ES-I3 (cell line): ENCODE measurements at regions not wholly inside any gene's neighbourhood (a gene's known extent, or its start where the extent isn't known, plus 50 kb on each side); places are given as distances from the start of the nearest gene placed in this dataset.

ENCODE experiments used
- H3K36me3 ChIP-seq: 2 replicates; pipeline ENCODE4 v1.6.1; 2013; ENCODE audit warnings: mild to moderate bottlenecking, low read length, control low read depth, moderate library complexity; ENCODE audit not compliant: insufficient read depth
- H3K4me1 ChIP-seq: 2 replicates; pipeline ENCODE4 v1.6.1; 2013; ENCODE audit warnings: mild to moderate bottlenecking, control low read depth, low read length; ENCODE audit not compliant: insufficient read depth
- H3K9ac ChIP-seq: 2 replicates; pipeline ENCODE4 v1.6.1; 2013; ENCODE audit warnings: low read depth, mild to moderate bottlenecking, low read length, moderate library complexity
- H3K9me3 ChIP-seq: 2 replicates; pipeline ENCODE4 v1.6.1; 2013; ENCODE audit warnings: mild to moderate bottlenecking, low read length, moderate library complexity; ENCODE audit not compliant: control insufficient read depth, insufficient read depth

DNA sequence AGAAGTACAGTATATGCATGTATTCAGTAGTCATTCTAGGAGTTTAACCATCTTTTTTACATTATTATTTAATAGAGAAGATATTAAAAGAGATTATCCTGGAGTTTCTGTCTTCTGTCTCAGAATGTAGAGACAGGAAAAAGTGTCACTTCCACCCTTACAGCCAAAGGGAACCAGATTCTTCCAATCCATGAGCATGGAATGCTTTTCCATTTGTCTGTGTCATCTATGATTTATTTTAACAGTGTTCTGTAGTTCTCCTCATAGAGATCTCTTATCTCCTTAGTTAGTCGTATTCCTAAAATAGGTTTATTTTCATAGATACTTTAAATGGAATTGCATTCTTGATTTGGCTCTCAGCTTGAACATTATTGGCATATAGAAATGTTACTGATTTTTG lies 959.5 kb upstream of the PIK3C3 start:
- Histone ChIP-seq H3K4me1 (no peaks in the 10 kb centered on the region), H3K36me3 (no peaks in the 10 kb centered on the region), H3K9me3 (no peaks in the 10 kb centered on the region), H3K9ac (no peak overlapping the region)

DNA sequence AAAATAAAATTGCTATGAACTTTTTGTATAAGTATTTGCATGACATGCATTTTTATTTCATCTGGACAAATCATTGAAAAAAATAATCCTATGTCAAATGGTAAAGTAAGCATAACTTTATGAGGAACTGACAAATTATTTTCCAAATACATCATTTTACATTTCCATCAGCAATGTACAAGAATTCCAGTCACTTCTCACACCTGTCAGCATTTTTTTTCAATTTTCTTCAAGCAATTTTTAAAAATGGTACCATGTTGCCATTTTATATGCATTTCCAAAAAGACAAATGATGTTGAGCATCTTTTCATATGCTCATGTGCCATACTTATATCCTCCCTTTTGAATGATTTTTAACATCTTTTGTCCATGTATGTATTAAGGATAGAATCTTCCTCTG lies 961.7 kb upstream of the PIK3C3 start:
- no peaks in the 10 kb centered on the region for H3K9me3 ChIP-seq
- no peaks in the 10 kb centered on the region for H3K36me3 ChIP-seq
- no peak overlapping the region for H3K9ac ChIP-seq
- no peaks in the 10 kb centered on the region for H3K4me1 ChIP-seq

DNA sequence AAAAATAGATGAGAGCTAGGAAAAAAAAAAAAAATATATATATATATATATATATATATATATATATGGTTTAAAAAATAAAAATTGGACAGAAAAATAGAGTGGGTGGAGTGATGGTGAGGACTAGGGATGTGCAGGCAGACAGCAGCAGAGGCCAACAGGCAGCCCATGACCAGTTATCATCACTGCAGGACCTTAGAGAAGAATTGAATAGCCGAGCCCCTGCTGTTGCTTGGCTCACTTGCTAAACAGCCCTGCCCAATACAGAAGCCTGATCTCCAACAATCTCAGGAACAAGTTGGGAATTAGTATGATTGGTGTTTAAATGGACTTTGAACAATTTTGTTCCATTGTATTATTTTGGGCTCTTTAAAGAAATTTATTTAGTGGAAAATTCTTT lies 967.5 kb upstream of the PIK3C3 start:
- Histone ChIP-seq H3K9me3 (no peaks in the 10 kb centered on the region), H3K9ac (no peak overlapping the region), H3K4me1 (no peaks in the 10 kb centered on the region), H3K36me3 (no peaks in the 10 kb centered on the region)

DNA sequence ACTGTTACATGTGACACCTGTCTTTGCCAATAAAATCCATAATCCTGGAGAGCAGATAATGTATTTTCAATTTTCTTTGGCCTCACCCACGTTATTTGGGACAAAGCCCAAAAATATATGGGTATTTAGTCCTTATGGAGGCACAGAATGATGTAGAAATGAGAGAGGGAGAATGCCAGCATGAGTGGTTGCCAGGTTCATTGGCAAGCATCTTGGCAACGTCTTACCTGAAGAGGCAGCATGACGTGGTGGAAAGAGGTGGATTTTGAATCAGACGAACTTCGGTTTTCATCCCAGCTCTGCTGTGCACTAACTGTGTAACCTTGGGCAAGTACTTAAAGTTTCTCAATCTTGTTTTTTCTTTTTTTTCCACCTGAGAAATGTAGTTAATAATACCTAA lies 969.6 kb upstream of the PIK3C3 start:
- Histone ChIP-seq H3K4me1 (no peaks in the 10 kb centered on the region), H3K9ac (no peak overlapping the region), H3K9me3 (no peaks in the 10 kb centered on the region), H3K36me3 (no peaks in the 10 kb centered on the region)

DNA sequence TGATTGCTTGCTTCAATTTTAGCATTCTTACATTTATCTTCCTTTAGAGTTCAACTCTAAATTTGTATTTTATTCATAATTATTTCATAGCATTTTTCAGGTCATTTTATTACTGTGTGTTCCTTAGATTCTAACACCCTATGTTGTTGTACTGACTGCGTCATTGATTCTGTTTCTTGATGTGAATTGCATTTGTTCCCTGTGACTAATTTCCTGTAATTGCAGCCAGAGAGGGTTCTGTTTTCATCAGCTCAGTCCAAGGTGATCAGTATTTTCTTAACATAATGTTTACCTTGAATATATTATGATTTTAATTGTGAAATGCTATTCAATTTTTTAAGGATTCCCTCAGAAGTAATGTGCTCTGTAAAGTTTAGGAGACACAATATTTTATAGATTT lies 970.2 kb upstream of the PIK3C3 start:
- no peaks in the 10 kb centered on the region for H3K36me3 ChIP-seq
- H3K4me1 ChIP-seq: no peaks in the 10 kb centered on the region
- no peaks in the 10 kb centered on the region for H3K9me3 ChIP-seq
- H3K9ac ChIP-seq: no peak overlapping the region

DNA sequence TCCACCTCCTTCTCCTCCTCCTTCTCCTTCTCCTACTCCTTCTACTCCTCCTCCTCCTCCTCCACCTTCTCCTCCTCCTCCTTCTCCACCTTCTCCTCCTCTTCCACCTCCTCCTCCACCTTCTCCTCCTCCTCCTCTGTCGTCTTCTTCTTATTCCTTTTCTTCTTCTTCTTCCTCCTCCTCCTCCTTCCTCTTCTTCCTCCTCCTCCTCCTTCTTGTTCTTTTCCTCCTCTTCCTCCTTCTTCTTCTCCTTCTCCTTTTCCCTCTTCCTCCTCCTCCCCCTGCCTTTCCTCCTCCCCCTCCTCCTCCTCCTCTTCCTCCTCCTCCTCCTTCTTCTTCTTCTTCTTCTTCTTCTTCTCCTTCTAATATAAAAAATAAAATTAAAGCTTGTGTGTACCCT lies 971.2 kb upstream of the PIK3C3 start:
- no peaks in the 10 kb centered on the region for H3K9me3 ChIP-seq
- no peaks in the 10 kb centered on the region for H3K36me3 ChIP-seq
- H3K4me1 ChIP-seq: no peaks in the 10 kb centered on the region
- H3K9ac ChIP-seq: no peak overlapping the region

DNA sequence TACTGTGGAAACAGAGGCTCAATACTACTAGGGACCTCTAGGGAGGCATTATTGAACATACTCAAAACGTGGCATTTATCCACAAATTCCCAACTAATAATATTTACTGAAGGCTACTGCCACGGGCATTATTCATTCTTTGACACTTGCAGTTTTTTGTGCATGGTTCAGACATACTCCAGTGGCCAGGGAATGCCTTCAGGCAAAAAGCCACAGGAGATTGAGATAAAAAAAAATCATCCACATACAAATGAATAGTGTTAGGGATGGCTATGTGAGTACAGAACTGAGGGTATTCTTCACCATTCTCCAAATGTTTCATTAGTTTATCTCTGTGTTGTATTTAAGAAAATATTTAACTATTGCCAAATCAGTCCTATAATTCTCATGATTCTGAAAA lies 974.9 kb upstream of the PIK3C3 start:
- Histone ChIP-seq H3K9ac (no peak overlapping the region), H3K4me1 (no peaks in the 10 kb centered on the region), H3K36me3 (no peaks in the 10 kb centered on the region), H3K9me3 (no peaks in the 10 kb centered on the region)

DNA sequence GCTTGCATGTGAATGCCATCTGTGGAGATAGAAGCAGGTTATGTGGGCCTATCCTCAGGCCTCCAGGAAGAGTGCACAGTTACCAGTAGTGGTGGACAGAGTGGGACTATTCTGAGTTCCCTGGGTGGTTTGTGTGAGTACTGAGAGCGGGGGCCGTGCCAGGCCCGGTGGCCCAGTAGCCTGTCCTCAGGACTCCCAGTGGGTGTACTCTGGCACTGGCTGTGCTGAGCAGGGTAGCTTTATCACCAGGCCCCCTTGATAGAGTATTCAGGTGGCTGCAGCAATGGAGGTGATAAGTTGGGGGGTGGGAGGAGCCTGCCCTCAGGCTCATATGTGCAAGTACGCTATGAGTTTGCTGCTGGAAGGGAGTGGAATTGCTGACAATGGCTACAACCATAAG lies 979.0 kb upstream of the PIK3C3 start:
- no peaks in the 10 kb centered on the region for H3K4me1 ChIP-seq
- H3K9me3 ChIP-seq: no peaks in the 10 kb centered on the region; the same call in 1 of the 2 replicates
- no peaks in the 10 kb centered on the region for H3K36me3 ChIP-seq
- no peak overlapping the region for H3K9ac ChIP-seq

DNA sequence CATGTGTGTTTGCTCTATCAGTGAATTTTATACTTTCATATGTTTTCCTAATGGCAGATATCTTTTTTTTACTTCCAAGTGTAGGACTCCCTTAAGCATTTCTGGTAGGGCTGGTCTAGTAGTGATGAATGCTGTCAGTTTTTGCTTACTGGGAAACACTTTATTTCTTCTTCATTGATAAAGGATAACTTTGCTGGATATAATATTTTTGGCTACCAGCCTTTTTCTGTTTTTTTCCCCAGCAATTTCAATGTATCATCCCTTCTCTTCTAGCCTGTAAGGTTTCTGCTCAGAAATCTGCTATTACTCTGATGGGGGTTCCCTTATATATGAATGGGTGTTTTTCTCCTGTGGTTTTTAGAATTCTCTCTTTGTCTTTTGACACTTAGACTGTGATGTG lies 980.6 kb upstream of the PIK3C3 start:
- no peaks in the 10 kb centered on the region; the same call in 1 of the 2 replicates for H3K9me3 ChIP-seq

DNA sequence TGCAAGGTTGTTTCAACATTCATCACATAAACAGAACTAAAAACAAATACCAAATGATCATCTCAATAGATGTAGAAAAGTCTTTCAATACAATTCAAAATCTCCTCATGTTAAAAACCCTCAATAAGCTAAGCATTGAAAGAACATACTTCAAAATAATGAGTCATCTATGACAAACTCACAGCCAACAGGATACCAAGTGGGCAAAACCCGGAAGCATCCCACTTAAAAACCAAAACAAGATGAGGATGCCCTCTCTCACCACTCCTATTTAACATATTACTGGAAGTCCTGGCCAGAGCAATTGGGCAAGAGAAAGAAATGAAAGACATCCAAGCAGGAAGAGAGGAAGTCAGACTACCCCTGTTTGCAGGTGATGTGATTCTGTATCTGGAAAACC lies 992.2 kb upstream of the PIK3C3 start:
- no peaks in the 10 kb centered on the region for H3K9me3 ChIP-seq
- H3K4me1 ChIP-seq: no peaks in the 10 kb centered on the region
- no peak overlapping the region for H3K9ac ChIP-seq
- H3K36me3 ChIP-seq: no peaks in the 10 kb centered on the region

More for the DNA sequence above, 980.6 kb upstream of the PIK3C3 start:
- H3K4me1 ChIP-seq: no peaks in the 10 kb centered on the region
- H3K36me3 ChIP-seq: no peaks in the 10 kb centered on the region
- H3K9ac ChIP-seq: no peak overlapping the region

DNA sequence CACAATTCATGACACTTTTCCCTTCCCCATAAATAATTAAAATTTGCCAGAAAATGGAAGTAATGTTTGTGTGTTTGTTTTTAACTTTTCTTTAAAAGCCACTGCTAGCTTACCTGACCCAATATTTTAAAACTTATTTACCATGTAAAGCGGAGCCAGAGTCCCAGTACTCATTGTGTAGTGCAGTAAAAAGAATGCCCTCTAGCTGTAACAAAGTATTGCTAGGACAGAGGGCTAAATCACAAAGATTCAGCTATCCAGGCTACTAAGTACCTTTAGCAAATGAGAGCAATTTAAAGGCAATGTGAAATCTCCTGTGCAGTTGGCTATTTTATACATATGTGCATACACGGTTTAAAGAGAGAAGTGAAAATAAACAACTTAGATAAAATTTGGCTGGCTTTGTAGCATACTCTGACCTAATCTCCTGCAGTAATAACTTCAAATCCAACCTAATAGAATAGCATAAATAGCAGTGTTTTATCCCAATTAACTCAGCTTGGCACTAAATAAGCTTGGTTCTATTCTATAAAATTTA lies 997.4 kb upstream of the PIK3C3 start:
- no peak overlapping the region for H3K9ac ChIP-seq
- no peaks in the 10 kb centered on the region for H3K4me1 ChIP-seq
- no peaks in the 10 kb centered on the region for H3K36me3 ChIP-seq
- peaks cover 6% of the 10 kb centered on the region; the same call in 1 of the 2 replicates for H3K9me3 ChIP-seq

DNA sequence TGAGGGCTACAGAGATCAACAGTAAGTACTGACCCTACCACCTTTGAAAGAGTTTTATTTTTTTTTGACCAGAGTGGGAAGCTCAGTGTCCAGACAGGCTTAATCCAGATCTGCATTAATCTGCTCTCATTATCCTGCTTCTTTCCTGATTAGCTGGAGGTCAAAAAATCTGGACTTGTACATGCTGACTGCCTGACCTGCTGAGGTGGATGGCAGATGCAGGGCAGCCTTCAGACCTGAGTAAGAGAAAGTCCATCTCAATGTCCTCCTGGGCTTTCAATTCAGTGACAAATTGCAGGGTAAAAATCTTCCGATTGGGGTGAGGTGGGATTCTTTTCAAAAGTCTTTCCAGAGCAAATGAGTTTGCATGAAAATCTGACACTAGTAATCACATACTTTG lies 998.8 kb upstream of the PIK3C3 start:
- Histone ChIP-seq H3K4me1 (no peaks in the 10 kb centered on the region), H3K36me3 (no peaks in the 10 kb centered on the region; the same call in 1 of the 2 replicates), H3K9ac (no peak overlapping the region), H3K9me3 (peaks cover 6% of the 10 kb centered on the region; the same call in 1 of the 2 replicates)

DNA sequence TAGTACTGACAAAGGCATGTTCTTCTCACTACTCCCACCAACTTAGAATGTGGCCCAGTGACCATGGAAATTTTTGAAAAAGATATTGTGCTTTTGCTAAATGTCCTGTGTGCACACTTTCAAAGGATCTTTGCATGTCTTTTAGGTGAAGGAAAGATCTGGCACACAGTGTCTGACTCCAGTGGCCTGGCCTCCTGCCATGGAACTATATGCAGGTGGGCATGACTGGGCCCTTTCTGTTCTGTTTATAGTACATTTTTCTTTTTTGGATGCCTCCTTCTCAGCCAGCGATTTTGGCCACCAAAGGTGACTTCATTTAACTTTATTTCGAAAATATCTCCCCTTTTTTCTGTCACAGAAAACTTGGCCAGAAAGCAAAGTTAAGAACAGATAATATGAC lies 999.7 kb upstream of the PIK3C3 start:
- H3K9me3 ChIP-seq: peaks cover 6% of the 10 kb centered on the region; the same call in 1 of the 2 replicates
- no peaks in the 10 kb centered on the region; the same call in 1 of the 2 replicates for H3K36me3 ChIP-seq
- no peaks in the 10 kb centered on the region for H3K4me1 ChIP-seq
- no peak overlapping the region for H3K9ac ChIP-seq

DNA sequence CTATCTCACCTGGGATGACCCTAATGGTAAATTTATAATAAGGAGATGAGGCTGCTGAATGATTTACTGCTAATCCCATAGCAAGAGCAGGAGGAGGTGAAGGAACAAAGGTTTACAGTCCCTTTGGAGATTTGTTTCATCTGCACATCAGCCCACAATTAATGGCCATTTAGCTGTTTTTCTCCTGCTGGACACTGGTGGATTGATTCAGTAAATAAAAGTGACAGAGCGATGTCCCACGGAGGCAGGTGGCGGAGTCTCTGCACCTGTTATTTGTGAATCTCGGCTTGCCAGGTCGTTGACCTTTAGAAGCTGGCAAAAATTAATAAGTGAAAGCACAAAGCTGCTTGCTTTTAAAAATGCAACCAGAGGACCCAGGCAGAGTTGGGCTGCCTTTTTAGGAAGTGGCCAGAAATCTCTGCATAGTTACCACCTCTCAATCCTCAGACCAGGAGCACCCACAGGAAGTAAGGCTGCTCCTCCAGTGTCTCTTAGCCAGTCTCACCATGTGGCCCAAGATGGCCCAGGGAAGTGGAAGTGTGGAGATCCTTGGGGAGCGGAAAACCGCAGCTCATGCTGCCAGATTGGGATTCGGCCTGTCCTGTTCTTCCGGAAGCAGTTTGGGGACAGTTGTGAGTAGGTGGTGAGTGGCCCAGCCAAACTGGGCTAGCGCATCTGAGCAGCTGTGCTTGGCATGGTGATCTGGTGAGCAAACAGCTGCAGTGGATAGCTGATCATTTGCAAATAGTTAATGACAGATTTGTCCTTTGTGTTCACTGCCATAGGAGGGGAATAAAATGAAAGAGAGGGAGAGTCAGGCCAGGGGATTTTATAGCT lies 1005.7 kb upstream of the PIK3C3 start:
- Histone ChIP-seq H3K9ac (no peak overlapping the region), H3K9me3 (peaks cover 6% of the 10 kb centered on the region; the same call in 1 of the 2 replicates), H3K36me3 (no peaks in the 10 kb centered on the region; the same call in 1 of the 2 replicates), H3K4me1 (no peaks in the 10 kb centered on the region)

DNA sequence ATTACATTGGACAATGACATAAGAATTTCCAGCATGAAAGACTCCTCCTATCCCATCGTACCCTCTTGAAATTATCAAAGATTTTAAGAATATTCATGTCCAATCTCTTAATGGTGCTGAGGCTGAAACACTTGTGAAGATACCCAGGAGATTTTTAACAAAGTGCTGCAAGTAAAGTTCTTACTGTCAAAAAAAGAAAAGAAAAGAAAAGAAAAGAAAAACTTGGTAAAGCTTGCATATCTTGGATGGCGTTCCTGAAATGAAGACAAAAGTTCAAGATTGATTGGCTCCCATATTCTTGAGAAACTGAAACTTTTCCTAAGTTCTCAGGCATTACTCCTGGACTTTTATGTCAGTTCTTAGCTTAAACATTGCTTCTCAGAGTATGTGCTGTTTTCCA lies 1010.5 kb upstream of the PIK3C3 start:
- Histone ChIP-seq H3K4me1 (no peaks in the 10 kb centered on the region), H3K9me3 (no peaks in the 10 kb centered on the region), H3K9ac (no peak overlapping the region), H3K36me3 (no peaks in the 10 kb centered on the region)
